Small intestine (tissue), 7 donors: ENCODE measurements at regions not wholly inside any gene's neighbourhood (a gene's known extent, or its start where the extent isn't known, plus 50 kb on each side); places are given as distances from the start of the nearest gene placed in this dataset.

ENCODE experiments used
- DNase-seq, 2 donors: peaks; one replicate each; pipeline versions ENCODE4 v3.0.0 to v3.0.0-alpha.2; 2013
- FAIRE-seq: peaks from 2 replicates; lab custom pipeline; 2012; peaks lifted over from hg19 to GRCh38; lab: Jason Lieb, UNC
- H3K27ac ChIP-seq, 3 donors: one replicate each; pipeline ENCODE4 v1.5.1; 2013; ENCODE audit warnings: low read length in 2 of 3, mild to moderate bottlenecking in 2 of 3, control low read depth in 1 of 3, inconsistent platforms in 1 of 3, low read depth in 1 of 3, moderate library complexity in 1 of 3
- H3K27me3 ChIP-seq, 3 donors: one replicate each; pipeline ENCODE4 v1.6.1; 2013; ENCODE audit warnings: low read length in 3 of 3, inconsistent platforms in 1 of 3; ENCODE audit not compliant: control insufficient read depth in 3 of 3, insufficient read depth in 3 of 3
- H3K36me3 ChIP-seq, 3 donors: one replicate each; pipeline ENCODE4 v1.6.1; 2013; ENCODE audit warnings: low read length in 3 of 3, inconsistent platforms in 1 of 3, low read depth in 1 of 3, mild to moderate bottlenecking in 1 of 3, moderate library complexity in 1 of 3; ENCODE audit not compliant: control insufficient read depth in 3 of 3, insufficient read depth in 2 of 3
- H3K4me1 ChIP-seq, 3 donors: one replicate each; pipeline ENCODE4 v1.6.1; 2013; ENCODE audit warnings: low read length in 2 of 3, inconsistent platforms in 1 of 3, low read depth in 1 of 3, mild to moderate bottlenecking in 1 of 3, moderate library complexity in 1 of 3; ENCODE audit not compliant: control insufficient read depth in 3 of 3, insufficient read depth in 2 of 3
- H3K4me3 ChIP-seq, 3 donors: one replicate each; pipeline ENCODE4 v1.5.1; 2013; ENCODE audit warnings: low read length in 3 of 3, control low read depth in 1 of 3, inconsistent platforms in 1 of 3, low read depth in 1 of 3, mild to moderate bottlenecking in 1 of 3, moderate library complexity in 1 of 3
- H3K9me3 ChIP-seq, 2 donors: one replicate each; pipeline ENCODE4 v1.6.1; 2013; ENCODE audit warnings: low read depth in 1 of 2, low read length in 1 of 2; ENCODE audit not compliant: control insufficient read depth in 2 of 2, insufficient read depth in 1 of 2
- WGBS, 3 donors: extraction: QIAGEN DNeasy Blood & Tissue Kit; methylation state at CpG; one replicate each; pipeline ENCODE4 v1.1.7; 2013; 5-methylcytosine and 5-hydroxymethylcytosine counted together
- donor health status: healthy with polysubstance abuse.
- donor health status: control.
- donor health status: control.
- donor health status: Bipolar disorder and iron deficiency.
- donor health status: healthy.

GRCh38 chr10:110447886-110448285 is 49.8 kb upstream of the DUSP5 start:
- WGBS, 3 donors, result 94 to 100% (median 97%) methylated on average over 1 of the region's 1 CpG
- Histone ChIP-seq H3K4me1 (no peaks in the 10 kb centered on the region), H3K27me3 (no peaks in the 10 kb centered on the region), H3K9me3 (no peaks in the 10 kb centered on the region), H3K4me3 (no peak overlapping the region), H3K27ac (peak overlapping the region in 1 of 3 donors; percentile 11), H3K36me3 (no peaks in the 10 kb centered on the region)
- FAIRE-seq, result no peak
- DNase-seq, result no peak
